GM12872 (cell line): ENCODE measurements at regions not wholly inside any gene's neighbourhood (a gene's known extent, or its start where the extent isn't known, plus 50 kb on each side); places are given as distances from the start of the nearest gene placed in this dataset.

ENCODE experiments used
- TF ChIP-seq, protein P1 (sequence below): IDR thresholded peaks from 3 replicates; pipeline ENCODE4 v1.5.1; 2011; ENCODE audit warnings: low read depth, mild to moderate bottlenecking, low read length, moderate library complexity; ENCODE audit not compliant: insufficient read depth

GRCh38 chr14:58918066-58918738 lies 270.3 kb upstream of the DAAM1 start:
- TF ChIP-seq, protein P1, sequence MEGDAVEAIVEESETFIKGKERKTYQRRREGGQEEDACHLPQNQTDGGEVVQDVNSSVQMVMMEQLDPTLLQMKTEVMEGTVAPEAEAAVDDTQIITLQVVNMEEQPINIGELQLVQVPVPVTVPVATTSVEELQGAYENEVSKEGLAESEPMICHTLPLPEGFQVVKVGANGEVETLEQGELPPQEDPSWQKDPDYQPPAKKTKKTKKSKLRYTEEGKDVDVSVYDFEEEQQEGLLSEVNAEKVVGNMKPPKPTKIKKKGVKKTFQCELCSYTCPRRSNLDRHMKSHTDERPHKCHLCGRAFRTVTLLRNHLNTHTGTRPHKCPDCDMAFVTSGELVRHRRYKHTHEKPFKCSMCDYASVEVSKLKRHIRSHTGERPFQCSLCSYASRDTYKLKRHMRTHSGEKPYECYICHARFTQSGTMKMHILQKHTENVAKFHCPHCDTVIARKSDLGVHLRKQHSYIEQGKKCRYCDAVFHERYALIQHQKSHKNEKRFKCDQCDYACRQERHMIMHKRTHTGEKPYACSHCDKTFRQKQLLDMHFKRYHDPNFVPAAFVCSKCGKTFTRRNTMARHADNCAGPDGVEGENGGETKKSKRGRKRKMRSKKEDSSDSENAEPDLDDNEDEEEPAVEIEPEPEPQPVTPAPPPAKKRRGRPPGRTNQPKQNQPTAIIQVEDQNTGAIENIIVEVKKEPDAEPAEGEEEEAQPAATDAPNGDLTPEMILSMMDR = no peak

- TF ChIP-seq, protein P1 = no peak
Measured at GRCh38 chr14:58919217-58919616, 269.2 kb upstream of the DAAM1 start.

DNA sequence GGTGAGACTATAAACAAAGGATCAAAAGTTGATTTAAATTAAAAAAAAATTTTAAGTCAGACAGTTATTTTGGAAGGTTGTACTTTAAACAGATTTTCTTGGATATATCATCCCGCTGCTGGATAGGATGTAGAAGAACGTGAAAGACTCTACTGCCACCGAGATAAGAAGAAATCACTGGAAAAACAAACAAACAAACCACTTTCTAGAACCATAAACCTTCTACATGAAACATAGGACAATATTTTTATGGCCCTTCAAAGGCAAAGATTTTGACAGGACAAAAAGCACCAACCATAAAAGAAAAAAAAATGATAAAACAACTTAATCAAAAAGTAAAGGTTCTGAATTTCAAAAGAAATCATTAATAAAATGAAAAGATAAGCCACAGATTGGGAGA lies 268.2 kb upstream of the DAAM1 start:
- TF ChIP-seq, protein P1 = no peak

DNA sequence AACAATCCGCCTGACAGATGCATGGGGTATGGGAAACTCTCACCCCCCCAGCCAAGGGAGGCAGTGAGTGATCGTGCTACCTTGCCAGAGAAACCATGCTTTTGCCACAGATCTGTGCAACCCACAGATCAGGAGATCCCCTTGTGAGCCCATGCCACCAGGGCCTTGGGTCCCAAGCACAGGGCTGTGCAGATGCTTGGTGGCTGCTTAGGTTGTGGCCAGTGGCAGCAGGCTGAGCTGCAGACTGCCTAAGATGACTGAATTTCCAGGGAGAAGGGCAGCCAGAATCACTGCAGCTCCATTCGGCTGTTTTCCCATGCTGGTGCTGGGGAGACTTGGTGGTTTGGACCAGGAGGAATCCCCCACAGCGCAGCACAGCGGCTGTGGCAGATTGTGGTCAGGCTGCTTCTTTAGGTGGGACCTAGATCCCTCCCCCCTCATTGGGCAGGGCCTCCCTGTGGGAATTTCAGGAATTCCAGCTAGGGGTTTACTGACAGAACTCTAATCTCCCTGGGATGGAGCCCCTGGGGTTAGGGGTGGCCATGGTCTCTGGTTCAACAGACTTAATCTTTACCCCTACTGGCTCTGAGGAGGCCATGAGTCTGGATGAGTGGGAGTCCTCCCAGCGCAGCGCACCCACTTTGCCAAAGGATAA lies 264.6 kb upstream of the DAAM1 start:
- TF ChIP-seq, protein P1 = no peak

- TF ChIP-seq, protein P1 = no peak
Measured at GRCh38 chr14:58941629-58942028, 246.8 kb upstream of the DAAM1 start.

GRCh38 chr14:58942516-58942915 lies 246.0 kb upstream of the DAAM1 start:
- TF ChIP-seq, protein P1 = no peak

DNA sequence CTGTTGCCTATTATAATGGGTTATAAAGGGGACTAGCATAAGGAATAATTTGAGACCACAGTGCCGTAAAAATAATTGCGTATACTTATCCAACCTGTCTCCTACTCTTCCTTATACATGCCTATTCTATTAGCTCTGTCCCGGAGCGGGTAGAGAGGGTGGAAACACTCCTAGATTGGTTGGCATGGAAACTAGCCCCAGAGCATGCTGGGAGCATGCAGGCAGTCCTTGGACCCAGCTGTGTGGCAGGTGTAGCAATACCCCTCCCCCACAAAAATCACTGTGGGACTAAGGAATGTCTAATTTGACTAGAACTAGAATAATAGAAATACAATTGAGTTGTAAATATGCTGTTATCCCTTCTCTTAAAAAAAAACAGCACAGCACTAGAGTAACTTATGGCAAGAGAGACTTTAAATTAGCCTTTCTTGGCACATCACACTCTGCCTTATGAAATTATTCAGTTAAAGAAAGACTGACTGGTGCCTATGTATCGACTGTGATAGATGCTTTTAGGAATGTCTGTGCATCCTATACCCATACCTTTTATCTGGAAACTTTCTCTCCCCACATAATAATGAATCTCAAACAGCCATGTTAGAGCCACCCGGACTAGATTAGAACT lies 244.0 kb upstream of the DAAM1 start:
- TF ChIP-seq, protein P1 = no peak
